ENCODE measurements at regions not wholly inside any gene's neighbourhood (a gene's known extent, or its start where the extent isn't known, plus 50 kb on each side); places are given as distances from the start of the nearest gene placed in this dataset.

DNA sequence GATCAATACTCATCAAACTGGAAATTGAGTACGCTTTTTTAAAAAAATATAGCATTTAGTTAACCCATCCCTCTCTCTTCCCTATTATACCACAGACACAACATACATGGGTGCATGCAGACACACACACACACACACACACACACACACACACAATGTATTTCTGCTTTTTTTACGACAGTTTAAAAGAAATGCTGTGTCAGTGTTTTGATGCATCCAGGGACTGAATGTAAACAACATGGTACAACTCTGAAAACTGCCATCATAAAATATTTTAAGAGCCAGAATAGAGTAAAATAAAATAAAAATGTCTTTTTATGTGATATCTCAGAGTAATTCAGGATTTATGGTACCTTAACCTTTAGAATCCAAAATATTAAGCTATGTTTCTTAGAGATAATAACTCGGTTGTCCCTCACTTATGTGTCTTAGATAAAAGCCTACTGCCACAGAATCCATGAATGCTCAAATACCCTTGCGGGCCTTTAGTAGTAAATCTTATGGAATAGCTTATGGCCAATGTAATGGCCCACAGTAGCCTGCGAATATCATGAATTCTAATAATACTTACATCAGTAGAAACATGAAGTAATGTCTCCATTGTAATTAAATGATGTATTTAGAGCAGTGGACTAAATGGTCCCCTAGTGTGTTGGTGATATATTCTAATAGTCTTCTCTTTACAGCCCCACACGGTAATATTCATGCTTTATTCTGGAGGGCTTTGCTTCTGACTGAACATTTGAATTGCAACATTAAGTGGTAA is 251.6 kb upstream of the FIGN start:
- H3K36me3 ChIP-seq, result no peaks in the 10 kb centered on the region
- no peaks in the 10 kb centered on the region for H3K4me1 ChIP-seq
- H3K4me3 ChIP-seq, result no peak overlapping the region
- TF ChIP-seq, protein P1, sequence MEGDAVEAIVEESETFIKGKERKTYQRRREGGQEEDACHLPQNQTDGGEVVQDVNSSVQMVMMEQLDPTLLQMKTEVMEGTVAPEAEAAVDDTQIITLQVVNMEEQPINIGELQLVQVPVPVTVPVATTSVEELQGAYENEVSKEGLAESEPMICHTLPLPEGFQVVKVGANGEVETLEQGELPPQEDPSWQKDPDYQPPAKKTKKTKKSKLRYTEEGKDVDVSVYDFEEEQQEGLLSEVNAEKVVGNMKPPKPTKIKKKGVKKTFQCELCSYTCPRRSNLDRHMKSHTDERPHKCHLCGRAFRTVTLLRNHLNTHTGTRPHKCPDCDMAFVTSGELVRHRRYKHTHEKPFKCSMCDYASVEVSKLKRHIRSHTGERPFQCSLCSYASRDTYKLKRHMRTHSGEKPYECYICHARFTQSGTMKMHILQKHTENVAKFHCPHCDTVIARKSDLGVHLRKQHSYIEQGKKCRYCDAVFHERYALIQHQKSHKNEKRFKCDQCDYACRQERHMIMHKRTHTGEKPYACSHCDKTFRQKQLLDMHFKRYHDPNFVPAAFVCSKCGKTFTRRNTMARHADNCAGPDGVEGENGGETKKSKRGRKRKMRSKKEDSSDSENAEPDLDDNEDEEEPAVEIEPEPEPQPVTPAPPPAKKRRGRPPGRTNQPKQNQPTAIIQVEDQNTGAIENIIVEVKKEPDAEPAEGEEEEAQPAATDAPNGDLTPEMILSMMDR (IDR thresholded peaks at IDR 0.05), result no peak
- TF ChIP-seq POLR2A (IDR thresholded peaks at IDR 0.05), result no peak
- H3K9me3 ChIP-seq, result no peaks in the 10 kb centered on the region
- H3K27ac ChIP-seq, result no peak overlapping the region
- no peaks in the 10 kb centered on the region for H3K27me3 ChIP-seq
- no peak for DNase-seq

GRCh38 chr2:163984986-163985385 is 249.2 kb upstream of the FIGN start:
- Histone ChIP-seq H3K9me3 (no peaks in the 10 kb centered on the region), H3K27me3 (no peaks in the 10 kb centered on the region), H3K27ac (no peak overlapping the region), H3K4me1 (no peaks in the 10 kb centered on the region), H3K36me3 (no peaks in the 10 kb centered on the region), H3K4me3 (no peak overlapping the region)
- no peak for DNase-seq
- TF ChIP-seq, protein P1 (IDR thresholded peaks at IDR 0.05), result no peak
- TF ChIP-seq POLR2A (IDR thresholded peaks at IDR 0.05), result no peak

GRCh38 chr2:163983911-163984310 is 248.1 kb upstream of the FIGN start:
- H3K27ac ChIP-seq, result no peak overlapping the region
- no peaks in the 10 kb centered on the region for H3K9me3 ChIP-seq

GRCh38 chr2:163982938-163983337 is 247.1 kb upstream of the FIGN start:
- no peak for TF ChIP-seq POLR2A (IDR thresholded peaks at IDR 0.05)
- TF ChIP-seq, protein P1 (IDR thresholded peaks at IDR 0.05), result no peak
- H3K27ac ChIP-seq, result no peak overlapping the region
- no peaks in the 10 kb centered on the region for H3K36me3 ChIP-seq
- no peak overlapping the region for H3K4me3 ChIP-seq
- H3K9me3 ChIP-seq, result no peaks in the 10 kb centered on the region
- DNase-seq, result no peak
- H3K4me1 ChIP-seq, result no peaks in the 10 kb centered on the region
- no peaks in the 10 kb centered on the region for H3K27me3 ChIP-seq

More at GRCh38 chr2:163983911-163984310, 248.1 kb upstream of the FIGN start:
- no peak for DNase-seq
- Histone ChIP-seq H3K4me3 (no peak overlapping the region), H3K27me3 (no peaks in the 10 kb centered on the region), H3K4me1 (no peaks in the 10 kb centered on the region), H3K36me3 (no peaks in the 10 kb centered on the region)
- no peak for TF ChIP-seq POLR2A (IDR thresholded peaks at IDR 0.05)
- TF ChIP-seq, protein P1 (IDR thresholded peaks at IDR 0.05), result no peak

DNA sequence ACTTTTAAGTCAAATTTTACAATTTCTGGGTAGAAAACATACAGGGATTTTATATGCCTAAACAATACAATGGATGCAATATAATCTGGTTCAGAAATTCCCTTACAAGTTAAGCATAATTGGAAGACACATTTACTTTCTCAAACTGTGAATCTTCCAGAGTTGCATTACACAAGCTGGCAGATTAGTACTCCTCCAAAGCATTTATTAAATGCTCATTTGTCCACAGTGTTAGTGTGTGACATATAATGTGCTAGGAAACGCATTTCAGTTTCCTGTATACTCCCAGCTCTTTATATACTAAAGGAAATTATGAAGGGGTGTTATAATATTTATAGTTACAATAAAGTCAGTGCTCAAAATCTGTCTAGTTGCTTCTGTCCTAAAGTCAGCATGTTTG is 239.0 kb upstream of the FIGN start:
- H3K36me3 ChIP-seq, result no peaks in the 10 kb centered on the region
- no peak for DNase-seq

More for the DNA sequence above, 239.0 kb upstream of the FIGN start:
- Histone ChIP-seq H3K27me3 (no peaks in the 10 kb centered on the region), H3K4me3 (no peak overlapping the region), H3K27ac (no peak overlapping the region), H3K4me1 (no peaks in the 10 kb centered on the region), H3K9me3 (no peaks in the 10 kb centered on the region)
- TF ChIP-seq, protein P1 (IDR thresholded peaks at IDR 0.05), result no peak
- TF ChIP-seq POLR2A (IDR thresholded peaks at IDR 0.05), result no peak

All from Peyer's patch (tissue), 4 donors.